HG03521 (cell line): ENCODE measurements at regions not wholly inside any gene's neighbourhood (a gene's known extent, or its start where the extent isn't known, plus 50 kb on each side); places are given as distances from the start of the nearest gene placed in this dataset.
"Not testable (repeated sequence)": the region's sequence is repeated elsewhere in the genome, so short reads cannot be mapped to it uniquely, and the experiment has no call there.

ENCODE experiments used
- ATAC-seq: cut with Tn5 transposase; IDR thresholded peaks from one replicate; pipeline ENCODE4 v1.9.1; 2021; ENCODE audit warnings: mild to moderate bottlenecking, moderate library complexity; ENCODE audit not compliant: unreplicated experiment

DNA sequence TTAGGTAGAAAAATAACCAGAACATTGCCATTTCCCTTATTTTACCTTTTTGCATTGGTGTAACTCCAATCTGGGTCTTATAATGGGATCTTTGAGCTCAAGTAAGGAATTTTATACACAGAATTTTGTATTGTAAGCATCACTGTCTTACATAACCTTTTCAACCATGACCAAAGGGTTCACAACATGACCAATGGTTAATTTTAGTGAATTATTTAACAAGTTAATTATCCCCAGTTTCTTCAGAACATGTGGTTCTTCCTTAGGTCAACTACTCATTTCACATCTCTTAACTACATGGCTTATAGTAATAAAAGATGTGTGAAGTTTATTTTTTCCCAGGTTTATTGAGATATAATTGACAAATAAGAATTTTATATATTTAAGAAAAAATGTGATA, 74.2 kb upstream of the RHOBTB1 start:
- ATAC-seq: no peak

DNA sequence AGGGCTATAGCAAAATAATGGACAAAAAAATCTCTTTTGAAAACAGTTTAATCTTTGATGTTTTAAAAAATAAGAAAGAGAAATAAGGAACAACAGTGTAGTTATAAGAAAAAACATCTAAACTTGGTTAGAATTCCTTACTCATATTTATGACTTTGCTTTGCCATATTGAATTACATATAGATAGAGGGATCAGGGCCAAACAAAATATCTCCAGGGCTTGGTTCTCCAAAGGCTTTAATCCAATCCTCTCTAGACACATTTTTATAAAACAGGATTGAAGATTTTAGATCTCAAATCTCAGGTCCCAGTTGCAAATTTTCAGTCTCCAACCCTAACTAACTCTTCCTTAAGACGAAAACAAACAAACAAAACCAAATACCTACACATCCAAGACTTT, 72.6 kb upstream of the RHOBTB1 start:
- no peak for ATAC-seq

DNA sequence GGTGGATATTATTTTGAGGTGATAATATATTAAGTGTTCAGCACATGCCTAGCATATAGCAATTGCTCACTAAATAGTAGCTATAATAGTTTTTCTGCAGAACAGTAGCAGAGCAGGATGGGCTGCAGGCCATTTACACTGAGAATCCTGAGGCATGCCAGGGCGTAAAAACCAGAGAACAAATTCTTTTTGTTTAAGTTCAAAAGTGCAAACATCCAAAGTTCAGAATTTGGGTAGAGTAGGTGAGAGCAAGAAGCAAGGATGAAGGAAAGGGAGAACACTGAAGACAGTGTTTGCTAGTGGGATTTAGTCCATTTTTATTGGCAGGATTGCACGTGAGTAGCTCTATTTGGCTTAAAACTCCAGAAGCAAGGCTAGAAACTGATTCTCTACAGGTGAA, 72.0 kb upstream of the RHOBTB1 start:
- no peak for ATAC-seq

DNA sequence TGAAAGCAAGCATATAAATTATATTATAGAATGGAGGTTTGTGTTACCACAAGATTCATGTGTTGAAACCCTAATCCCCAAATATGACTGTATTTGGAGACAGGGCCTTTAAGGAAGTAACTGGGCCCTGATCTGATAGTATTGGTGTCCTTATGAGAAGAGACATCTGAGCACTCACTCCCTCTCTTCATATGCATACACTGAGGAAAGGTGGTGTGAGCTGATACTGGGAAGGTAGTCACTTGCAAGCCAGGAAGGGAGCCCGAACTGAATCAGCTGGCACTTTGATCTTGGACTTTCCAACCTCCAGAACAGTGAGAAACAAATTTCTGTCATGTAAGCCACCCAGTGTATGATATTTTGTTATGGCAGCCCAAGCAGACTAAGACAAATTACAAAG, 66.9 kb upstream of the RHOBTB1 start:
- ATAC-seq: no peak

DNA sequence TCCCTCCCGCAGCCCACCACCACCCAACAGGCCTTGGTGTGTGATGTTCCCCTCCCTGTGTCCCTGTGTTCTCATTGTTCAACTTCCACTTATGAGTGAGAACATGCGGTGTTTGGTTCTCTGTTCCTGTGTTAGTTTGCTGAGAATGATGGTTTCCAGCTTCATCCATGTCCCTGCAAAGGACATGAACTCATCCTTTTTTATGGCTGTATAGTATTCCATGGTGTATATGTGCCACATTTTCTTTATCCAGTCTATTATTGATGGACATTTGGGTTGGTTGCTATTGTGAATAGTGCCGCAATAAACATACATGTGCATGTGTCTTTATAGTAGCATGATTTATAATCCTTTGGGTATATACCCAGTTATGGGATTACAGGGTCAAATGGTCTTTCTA, 59.1 kb upstream of the RHOBTB1 start:
- not testable (repeated sequence) for ATAC-seq

DNA sequence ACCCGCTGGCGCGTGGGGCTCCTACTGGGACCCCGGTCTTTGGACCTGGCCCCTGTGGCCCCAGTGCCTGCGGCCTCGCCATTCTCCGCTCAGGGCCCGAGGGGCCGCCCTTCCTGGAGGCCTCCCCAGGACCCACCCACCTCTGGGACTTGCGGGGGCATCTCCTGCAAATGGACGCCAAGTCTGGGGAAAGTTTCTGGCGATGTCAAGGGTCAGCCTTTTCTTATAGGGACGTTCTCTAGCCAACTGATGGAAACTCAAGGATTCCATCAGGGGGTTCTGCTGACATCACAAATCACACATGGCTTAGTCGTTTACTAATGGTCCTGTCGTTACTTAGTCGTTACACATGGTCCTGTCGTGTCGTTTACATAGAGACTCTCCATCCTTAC, 57.7 kb upstream of the RHOBTB1 start:
- no peak for ATAC-seq

DNA sequence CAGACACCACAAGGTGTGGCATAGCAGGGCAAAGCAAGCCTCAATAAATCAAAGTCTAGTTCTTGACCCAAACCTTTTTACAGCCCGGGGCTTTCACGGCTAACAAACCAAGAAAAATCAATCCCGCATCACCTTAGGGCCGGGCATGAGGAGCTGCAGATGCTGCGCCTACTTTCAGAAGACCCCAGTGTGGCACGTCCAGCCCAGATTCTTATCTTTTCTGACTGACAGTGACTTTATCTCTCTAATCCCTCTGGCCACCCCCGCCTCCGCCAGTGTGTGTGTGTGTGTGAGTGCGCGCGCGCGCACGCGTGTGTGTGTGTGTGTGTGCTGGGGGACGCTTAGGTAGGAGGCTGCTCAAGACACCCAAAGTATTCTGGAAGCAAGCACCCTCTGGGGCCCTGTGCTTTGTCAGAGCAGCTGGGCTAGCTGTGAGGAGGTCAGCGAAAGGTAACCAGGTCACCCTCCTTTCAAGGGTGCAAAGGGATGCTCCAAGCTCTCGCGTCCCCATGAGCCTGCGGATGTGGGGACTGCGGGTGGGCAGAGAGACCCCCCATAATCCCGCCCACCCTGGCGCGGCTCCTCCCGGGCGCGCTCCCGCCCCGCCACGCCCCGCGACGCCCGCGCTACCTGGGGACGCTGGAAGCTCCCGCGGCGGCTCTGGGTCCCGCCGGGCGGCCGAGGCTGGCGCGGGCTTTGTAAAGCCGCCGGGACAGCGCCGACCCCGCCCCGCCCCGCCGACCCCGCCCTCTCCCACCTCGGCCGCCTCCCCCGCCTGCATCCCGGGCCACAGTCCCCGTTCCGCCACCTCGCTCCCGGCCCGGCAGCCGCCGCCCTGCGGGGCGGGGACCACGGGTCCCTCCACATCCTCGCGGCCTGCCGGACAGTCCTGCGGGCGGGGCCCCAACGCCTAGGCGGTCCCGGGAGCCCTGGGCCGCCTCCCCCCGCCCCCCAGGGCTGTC, 57.1 kb upstream of the RHOBTB1 start:
- no peak for ATAC-seq

DNA sequence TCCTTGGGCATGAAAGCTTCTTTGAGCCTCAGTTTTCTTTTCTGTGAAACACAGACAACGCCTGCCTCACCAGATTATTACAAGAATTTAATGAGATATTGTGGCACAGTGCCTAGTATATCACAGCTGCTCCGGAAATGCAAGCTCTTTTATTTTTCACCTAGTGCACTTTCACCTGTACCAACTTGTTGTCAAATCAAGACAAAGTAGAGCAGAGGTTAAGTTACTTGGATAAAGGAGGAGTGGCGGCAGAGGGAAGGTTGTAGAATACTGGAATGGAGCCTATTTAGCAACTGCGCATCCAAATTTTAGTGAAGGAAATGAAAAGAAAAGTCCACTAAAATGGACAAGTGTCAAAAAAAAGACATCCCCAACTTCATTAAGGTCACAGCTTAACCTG, 54.9 kb upstream of the RHOBTB1 start:
- ATAC-seq: no peak

DNA sequence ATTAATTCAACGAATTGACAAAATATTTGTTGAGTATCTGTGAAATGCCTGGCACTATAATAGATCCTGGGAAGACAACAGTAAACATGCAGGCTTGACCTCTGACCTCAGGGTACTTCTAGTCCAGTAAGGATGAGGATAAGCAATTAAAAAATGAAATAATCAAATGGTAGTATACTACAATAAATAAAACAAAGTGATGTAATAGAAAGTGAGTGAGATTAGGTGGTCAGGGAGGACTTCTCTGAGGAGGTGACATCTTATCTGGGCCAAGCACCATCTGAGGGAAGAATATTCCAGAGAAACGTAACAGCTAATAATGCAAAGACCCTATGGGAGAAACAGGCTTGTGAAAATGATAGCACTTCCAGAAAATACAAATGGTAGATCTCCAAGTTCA, 50.1 kb upstream of the RHOBTB1 start:
- ATAC-seq: no peak
